ENCODE measurements at regions not wholly inside any gene's neighbourhood (a gene's known extent, or its start where the extent isn't known, plus 50 kb on each side); places are given as distances from the start of the nearest gene placed in this dataset.

DNA sequence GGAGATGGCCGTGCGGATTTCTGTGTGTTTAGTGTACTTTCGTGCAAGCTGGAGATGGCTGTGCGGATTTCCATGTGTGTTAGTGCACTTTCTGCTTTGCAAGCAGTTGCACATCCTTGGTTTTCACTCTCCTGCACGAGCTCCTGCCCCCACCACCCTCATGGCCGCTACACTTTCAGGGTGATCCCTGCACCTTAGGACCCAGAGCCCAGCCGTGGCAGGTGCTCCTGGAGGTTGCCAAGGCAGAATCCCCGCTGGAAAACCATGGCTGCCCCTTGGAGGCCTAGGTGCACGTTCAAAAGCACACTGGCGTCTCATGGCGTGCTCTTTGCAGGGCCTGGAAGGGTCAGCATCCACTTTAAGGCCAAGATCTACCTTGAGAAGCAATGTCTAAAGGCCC is 311.0 kb upstream of the TNRC6C start:
- no peak for DNase-seq (ENCODE audit: low read depth)

DNA sequence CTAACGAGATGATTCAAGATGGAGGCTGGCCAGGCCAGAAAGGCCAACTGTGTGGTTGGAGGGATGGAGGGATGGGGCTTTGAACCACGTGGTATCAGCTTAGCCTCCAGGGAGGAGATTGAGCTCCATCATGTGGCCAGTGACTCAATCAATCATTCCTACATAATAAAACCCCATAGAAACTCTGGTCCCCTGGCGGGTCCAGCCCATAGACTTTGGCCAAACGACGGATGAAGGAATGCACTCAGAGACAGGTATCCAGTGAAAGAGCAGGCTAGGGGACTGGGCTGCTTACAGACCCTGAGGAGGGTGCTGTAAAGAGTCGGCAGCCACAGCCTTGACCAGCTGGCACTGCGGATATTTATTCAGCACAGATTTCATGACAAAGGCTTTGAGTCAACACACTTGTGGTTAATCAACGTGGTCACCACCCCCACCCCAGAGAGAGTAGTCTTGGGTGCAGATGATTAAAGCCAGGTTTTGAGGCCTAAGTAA is 308.7 kb upstream of the TNRC6C start:
- no peak for DNase-seq (ENCODE audit: low read depth)

DNA sequence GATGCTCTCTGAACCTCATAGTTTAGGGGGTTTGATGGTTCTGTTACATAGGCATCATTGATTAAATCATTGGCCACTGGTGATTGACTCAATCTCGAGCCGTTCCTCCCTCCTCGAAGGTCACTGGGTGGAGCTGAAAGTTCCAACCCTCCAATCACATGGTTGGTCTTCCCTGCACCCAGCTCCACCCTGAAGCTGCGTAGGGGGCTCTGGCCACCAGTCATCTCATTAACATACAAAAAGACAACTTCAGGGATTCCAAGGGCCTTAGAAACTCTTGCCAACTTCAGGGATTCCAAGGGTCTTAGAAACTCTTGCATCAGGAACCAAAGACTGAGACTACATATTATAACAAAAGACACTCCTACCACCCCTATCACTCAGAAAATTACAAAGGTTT is 306.5 kb upstream of the TNRC6C start:
- DNase-seq (ENCODE audit: low read depth): no peak

DNA sequence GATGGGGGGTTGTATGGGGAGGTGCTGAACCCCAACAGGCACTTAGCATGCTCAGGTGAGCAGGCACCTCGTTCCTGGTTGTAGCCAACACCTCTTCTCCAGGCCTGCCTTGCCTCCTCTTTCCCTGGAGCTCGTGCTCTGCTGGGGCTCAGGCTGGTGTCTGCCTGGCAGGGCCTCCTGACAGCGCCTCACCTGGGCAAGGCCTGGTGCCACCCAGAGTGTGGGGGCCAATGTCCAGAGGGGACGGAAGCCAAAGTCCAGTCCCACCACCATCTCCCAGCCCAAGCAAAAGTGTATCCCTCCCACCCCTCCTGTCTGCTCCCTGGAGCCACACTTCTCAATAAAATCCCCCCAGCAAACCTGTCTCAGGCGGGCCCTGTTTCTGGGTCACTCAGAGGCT is 304.2 kb upstream of the TNRC6C start:
- DNase-seq (ENCODE audit: low read depth): no peak

DNA sequence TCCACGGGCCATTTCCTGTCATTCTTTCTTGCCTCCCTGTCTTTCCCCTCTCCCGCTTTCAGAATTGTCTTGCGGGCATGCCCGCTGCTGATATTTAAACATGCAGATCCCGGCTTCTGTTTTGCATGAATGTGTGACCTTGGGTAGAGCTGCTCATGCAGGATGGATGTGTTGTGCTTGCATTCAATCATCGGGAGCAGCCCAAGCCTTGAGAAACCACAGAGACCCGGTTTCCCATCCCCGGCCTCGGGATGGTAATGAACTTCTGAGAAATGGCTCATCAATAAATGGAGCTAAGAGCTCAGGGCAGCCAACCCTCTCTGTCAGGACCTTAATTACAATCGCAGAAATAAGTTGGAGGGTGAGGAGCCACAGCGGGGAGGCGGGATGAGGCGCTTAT is 303.7 kb upstream of the TNRC6C start:
- no peak for DNase-seq (ENCODE audit: low read depth)

DNA sequence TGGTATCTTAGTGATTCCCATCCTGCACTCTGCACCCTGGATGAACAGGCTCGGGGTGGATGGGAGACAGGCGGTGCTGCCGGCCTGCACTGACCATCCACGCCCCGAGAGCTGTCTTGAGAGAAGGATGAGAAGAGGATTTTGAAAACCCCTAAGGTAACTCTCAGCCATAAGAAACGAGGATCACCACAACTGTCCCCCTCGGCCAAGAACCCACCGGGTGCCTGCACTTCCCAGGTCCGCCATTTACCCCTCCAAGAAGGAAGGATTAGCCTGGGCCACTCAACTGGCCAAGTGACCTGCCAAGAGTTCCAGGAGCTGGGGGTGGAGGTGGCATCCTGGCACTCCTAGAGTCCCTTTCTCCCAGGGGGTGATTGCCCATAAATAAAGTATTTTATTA is 302.4 kb upstream of the TNRC6C start:
- no peak for DNase-seq (ENCODE audit: low read depth)

DNA sequence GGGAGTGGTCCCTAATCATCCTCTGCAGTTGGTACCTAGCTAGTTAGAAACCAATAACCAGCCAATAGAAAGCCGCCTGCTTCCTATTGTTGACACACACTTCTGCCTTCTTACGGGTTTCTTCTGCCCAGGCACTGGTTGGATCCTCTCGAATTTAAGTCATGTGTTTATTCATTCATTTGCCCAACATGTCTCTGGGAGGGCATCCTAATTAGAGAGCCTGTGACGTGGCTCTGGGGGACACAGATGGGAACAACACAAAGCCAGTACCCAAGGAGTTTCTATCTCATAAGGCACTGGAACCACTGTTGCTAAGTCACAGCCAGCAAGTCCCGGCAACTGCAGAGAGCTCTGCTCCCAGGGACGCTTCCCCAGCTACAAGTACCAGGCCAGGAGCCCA is 300.7 kb upstream of the TNRC6C start:
- DNase-seq (ENCODE audit: low read depth): no peak

DNA sequence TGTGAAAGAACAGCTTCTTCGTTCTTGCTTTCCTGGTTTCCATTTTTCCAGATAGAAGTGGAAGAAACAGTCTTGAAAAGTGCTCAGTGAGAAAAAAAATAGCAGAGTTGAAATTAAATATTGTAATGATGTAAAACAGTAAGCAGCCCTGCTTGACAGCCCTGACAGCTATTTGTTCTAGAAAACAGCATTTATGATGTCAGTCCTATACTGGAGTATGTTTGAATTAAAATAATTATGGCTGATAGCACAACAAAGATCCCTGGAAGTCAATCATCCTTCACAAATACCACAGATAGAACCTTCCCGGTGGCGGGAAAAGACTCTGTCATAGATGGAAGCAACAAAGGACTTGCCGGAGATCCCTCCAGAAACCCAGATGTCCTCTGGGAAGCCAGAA is 298.0 kb upstream of the TNRC6C start:
- no peak for DNase-seq (ENCODE audit: low read depth)

DNA sequence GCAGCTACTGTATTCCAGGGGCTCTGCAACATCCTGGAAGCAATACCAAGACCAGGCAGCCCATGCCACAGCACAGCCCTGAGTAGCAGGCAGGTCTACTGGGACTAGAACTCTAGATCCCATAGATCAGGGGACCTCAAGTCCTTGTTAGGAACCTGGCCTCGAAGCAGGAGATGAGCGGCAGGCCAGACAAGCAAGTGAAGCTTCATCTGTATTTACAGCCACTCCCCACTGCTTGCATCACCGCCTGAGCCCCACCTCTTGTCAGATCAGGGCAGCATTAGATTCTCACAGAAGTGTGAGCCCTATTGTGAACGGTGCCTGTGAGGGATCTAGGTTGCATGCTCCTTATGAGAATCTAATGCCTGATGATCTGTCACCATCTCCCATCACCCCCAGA is 295.7 kb upstream of the TNRC6C start:
- DNase-seq (ENCODE audit: low read depth): no peak

DNA sequence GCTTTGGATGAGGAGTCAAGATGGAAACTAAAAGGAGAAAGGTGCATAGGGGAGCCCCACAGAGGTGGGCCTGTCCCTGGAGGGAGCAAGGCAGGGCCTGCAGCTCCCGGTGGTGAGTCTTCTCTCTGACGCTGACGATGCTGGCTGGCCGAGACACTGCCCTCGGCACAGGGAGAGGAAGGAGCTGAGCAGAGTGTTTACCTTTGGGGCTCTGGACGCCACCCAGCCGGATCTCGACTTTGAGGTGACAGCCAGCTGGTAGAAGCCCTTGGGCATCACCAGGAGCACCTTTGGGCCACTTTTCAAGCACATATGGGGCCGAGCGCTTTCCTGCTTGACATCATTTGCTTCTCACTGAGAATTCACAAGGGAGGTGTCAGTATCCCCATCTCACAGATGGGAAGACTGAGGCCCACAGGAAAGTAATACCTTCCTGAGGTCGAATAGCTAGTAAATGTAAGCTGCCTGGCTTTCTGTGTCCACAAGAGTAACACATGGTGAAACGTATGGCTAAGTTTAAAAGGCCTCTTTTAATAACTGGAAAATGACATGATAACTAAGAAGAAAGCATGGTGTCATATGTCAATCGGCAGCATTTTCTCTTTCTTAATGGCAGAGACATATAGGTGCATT is 294.3 kb upstream of the TNRC6C start:
- DNase-seq (ENCODE audit: low read depth): no peak

DNA sequence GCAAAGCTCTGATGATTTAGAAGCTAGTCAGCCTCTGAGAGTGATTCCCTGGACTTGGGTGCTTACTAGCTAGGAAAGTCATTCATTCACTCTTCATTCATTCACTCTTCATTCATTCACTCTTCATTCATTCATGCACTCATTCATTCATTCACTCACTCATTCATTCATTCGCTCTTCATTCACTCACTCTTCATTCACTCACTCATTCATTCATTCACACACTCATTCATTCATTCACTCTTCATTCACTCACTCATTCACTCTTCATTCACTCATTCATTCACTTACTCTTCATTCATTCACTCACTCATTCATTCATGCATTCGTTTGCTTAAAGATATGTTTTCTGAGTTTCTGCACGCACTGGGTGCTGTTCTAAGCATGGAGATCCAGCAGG is 292.7 kb upstream of the TNRC6C start:
- no peak for DNase-seq (ENCODE audit: low read depth)

DNA sequence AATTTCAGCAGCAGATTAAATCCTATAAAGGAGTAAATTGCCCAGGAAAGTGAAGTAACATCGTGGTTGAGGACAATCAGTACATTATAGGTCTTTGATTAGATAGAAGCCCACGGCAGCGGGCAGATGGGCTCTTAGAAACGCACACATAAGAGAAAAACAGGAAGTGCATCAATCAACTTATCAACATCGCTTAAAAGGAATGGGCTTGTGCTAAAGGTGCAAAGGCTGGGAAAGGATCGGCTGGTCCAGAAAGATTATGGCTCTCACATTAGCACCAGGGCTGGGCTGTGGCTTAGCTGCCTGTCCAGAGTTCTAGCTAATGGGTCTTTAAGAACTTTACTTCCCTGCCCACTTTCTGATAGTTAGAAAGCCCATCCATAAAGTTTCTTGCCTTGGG is 292.0 kb upstream of the TNRC6C start:
- DNase-seq (ENCODE audit: low read depth): no peak

DNA sequence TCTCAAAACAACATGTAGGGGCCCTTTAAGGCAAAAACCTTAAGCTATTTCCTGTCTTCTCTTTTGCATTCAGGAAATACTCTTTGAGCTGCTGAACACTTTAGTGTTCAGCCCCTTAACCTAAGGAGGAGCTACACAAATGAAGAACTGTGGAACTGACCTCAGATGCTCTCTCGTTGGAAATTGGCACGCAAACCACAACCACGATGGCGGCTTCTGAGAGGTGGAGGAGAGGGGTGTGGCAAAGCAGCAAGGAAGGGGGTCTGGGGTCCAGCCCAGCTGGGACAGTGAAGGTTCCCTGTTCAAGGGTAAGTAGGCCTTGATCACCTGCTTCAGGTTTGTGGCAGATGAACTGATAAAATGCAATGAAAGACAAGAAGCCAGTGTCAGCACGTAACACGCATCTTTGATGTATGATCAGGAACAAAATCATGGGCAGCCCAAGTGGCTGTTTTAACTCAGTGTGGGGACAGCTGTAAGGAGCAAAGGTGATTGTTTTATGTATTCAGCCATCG is 291.6 kb upstream of the TNRC6C start:
- DNase-seq (ENCODE audit: low read depth): no peak

DNA sequence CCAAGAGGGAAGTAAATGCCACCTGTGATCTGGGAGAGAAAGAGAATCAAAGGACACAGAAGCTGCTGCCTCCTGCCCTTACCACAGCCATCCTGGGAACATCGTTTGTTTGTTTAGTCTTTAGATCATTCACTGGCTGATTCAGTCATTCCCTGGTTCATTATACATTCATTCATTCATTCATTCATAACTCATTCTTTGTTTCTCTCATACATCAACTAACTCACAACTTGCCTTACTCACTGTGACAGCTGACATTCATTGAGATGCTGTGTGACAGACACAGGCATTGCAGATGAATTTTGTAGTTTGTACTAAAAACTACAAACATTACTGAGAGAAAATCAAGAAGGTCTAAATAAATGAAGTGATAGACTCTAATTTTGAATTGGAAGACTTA is 291.0 kb upstream of the TNRC6C start:
- no peak for DNase-seq (ENCODE audit: low read depth)

DNA sequence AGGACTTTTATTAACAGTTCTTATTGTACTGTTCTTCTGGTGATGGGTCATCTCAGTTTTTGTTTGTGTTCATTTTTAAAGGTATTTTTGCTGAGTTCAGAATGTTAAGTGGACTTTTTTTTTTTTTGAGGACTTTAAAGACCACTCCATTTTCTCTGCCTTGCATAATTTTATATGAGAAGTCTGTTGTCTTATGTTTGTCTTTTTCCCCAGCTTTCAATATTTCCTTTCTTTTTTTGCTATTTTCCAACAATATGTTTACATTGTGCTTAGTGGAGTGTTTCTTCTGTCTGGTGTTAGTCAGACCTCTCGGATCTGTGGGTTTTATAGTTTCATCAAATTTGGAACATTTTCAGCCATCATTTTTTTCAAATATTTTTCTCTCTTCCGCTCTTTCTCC is 290.0 kb upstream of the TNRC6C start:
- no peak for DNase-seq (ENCODE audit: low read depth)

DNA sequence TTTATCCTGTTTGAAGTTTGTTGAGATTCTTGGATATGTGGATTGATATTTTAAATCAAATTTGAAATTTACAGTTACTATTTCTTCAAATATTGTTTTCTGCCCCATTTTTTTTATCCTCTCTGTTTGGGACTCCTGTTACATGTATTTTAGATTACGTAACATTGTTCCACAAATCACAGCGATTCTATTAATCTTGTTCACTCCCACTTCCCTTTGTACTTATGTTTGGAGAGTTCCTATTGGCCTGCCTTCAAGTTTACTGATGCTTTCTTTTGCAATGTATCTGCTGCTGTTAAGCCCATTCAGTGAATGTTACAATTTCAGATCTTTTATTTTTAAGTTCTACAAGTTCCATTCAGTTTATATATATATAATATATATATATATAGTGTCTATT is 288.3 kb upstream of the TNRC6C start:
- no peak for DNase-seq (ENCODE audit: low read depth)

DNA sequence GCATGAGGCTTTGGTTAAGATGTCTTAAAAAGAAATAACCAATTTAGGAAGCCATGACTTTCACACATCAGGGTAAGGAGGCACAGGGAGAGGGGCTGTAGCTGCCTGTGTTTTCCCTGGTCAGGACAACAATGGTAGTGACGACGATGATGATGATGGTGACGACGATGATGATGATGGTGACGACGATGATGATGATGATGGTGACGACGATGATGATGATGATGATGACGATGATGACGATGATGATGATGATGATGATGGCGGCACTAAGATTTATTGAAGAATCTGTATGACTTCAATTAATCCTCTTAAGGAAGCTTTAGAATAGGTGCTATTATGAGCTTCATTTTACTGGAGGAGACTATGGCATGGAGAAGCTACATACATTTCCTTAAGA is 284.1 kb upstream of the TNRC6C start:
- no peak for DNase-seq (ENCODE audit: low read depth)

DNA sequence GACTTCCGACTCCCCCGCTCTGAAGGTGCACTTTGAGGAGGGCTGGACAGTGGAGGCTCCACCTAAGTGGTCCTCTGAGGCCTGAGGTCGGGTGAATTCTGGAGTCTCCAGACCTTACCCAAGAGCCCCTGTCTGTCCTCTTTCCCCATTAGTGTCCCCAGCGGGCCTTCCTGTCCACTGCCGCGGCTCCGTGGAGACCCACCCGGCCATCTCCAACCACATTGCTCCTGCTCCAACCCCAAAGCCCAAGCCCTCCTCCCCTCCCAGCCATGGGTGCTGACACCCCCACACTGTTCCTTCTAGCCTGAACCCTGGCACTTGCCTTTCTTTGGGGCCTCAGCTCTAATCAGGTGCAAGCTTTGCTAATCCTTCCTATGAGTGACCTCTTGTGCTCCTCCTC is 283.1 kb upstream of the TNRC6C start:
- no peak for DNase-seq (ENCODE audit: low read depth)

DNA sequence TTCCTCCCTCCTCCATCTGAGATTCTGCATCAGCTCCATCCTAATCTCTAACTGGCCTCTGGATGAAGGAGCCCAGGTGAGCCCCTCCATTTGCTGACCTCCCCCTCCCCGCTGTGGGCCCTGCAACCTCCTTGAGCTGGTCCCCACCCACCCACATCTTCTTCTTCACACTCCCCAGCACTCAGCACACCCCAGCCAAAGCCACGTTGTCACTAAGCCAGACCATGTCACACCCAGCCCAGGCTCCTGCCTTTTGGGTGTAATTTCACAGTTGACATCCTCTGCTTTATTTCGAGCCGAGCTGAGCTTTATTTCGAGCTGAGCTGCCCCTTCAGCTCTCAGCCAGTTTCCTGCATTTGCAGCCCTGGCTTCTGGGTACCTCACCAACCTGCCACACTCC is 282.7 kb upstream of the TNRC6C start:
- no peak for DNase-seq (ENCODE audit: low read depth)

DNA sequence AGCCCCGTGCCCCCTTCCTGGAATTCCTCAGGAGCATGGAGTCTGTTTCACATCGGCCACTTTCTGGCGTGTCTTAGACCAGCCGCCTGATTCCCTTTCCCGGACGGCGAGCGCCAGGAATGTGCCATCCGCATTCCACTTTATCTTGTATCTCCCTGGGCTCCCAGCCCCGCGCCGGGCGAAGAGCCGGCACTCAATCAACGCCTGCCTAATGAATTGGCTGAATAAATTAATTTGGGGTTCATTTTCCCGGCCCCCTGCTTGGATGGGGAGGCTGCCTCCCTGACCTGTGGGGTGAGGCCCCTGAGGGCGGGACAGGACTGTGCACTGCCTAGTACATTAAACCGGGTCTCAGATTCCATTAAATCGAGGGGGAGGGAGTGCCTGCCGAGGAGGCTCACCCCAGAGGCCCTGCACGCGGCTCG is 282.3 kb upstream of the TNRC6C start:
- DNase-seq (ENCODE audit: low read depth): no peak

DNA sequence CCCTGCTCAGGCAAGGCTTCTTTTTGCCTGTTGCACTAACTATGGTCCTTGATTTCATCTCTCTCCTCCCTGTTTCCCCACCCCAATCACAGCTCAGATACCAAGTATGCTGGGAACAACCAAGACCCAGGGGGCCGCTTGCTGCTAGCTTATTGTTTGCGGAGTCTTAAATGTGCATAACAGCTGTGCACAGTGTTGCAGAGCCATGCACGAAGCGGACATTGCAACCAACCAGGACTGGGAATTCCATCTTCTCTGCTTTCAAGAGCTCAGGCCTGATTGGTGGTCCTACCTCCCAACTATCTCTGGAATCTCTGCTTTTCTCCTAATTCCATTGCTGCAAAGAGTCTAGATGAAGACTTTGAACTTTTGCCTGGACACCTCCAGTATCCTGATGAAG is 281.3 kb upstream of the TNRC6C start:
- no peak for DNase-seq (ENCODE audit: low read depth)

DNA sequence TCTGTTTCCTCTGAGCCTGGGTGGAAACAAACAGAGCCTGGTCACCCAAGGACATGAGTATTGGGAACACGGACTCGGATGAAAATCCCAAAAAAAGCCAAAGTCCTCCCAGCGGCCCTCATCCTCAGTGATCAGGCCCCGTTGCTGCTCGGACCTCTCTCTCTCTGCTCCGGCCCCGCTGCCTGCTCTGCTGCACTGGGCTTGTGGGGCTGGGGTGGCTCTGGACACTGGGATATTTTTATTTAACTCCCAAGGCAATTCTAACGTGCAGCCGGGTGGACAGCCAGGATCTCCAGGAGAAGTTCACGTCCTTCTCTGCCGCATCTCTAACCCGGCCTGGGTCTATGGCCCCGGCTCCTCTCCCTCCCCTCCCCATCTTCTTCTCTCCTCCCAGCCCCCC is 280.9 kb upstream of the TNRC6C start:
- no peak for DNase-seq (ENCODE audit: low read depth)

DNA sequence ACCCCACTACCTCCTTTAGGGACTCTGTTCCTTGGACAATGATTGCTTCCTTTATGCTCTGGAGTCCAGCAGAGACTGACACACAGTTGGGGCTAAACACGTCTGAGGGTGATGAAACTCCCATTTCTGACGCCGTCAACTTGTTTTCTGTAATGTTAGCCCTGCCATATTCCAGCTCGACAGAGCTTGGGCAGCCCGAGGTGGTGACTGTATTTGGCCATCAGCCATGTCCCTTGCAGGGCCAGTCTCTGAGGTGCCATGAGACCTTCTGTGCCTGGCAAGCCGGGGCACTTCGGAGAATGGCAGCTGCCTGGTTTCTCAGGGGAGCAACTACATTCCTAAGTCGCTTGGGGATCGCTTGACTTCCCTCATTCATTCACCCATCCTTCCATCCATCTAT is 278.9 kb upstream of the TNRC6C start:
- DNase-seq (ENCODE audit: low read depth): no peak

DNA sequence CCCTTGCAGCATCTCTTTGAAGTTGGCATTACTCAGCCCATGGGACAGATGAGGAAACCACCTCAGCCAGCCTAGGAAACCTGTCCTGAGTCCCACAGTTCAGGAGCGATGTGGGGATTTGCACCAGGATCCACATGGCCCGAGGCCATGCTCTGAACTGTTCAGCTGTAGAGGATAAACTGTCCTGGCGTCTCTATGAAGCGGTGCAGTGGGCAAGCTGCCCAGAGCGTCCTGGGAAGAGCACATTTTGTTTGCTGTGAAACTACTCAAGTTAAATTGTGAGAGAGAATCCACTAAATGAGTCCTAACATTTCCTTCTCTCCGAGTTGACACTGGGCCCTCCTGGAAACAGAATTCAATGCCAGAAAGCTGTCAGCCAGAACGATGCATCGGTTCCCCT is 276.6 kb upstream of the TNRC6C start:
- DNase-seq (ENCODE audit: low read depth): no peak

Measured in HS-5 (cell line).